HG03378 (cell line): ENCODE measurements at regions not wholly inside any gene's neighbourhood (a gene's known extent, or its start where the extent isn't known, plus 50 kb on each side); places are given as distances from the start of the nearest gene placed in this dataset.
"Not testable (repeated sequence)": the region's sequence is repeated elsewhere in the genome, so short reads cannot be mapped to it uniquely, and the experiment has no call there.

Experiments used
- ATAC-seq: cut with Tn5 transposase; IDR thresholded peaks from one replicate; pipeline ENCODE4 v1.9.1; 2021; ENCODE audit warnings: mild to moderate bottlenecking, moderate library complexity; ENCODE audit not compliant: unreplicated experiment

DNA sequence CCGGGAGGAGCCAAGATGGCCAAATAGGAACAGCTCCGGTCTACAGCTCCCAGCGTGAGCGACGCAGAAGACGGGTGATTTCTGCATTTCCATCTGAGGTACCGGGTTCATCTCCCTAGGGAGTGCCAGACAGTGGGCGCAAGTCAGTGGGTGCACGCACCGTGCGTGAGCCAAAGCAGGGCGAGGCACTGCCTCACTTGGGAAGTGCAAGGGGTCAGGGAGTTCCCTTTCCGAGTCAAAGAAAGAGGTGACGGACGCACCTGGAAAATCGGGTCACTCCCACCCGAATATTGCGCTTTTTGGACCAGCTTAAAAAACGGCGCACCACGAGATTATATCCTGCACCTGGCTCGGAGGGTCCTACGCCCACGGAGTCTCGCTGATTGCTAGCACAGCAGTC, 400.8 kb upstream of the KLHL29 start:
- ATAC-seq: not testable (repeated sequence)

DNA sequence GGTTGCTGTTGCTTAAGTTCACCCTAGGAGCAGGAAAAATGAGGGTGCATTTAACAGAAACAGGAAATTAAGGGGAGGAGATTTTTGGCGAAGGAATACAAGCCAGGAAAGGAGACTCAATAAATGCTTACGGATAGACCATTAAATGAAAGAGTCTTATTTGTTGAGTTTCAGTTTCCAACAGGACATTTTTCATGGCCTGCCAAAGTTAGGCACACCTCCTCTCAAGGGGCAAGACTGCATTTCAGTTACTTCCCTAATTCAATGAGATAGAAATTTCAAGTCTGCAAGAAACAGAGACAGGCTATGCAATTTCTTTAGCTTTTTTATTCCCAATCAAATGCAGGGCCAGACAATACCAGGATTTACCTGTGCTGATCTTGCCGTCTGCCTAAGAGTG, 394.7 kb upstream of the KLHL29 start:
- no peak for ATAC-seq

- ATAC-seq: no peak
Measured at GRCh38 chr2:22991844-22992243, 393.1 kb upstream of the KLHL29 start.

DNA sequence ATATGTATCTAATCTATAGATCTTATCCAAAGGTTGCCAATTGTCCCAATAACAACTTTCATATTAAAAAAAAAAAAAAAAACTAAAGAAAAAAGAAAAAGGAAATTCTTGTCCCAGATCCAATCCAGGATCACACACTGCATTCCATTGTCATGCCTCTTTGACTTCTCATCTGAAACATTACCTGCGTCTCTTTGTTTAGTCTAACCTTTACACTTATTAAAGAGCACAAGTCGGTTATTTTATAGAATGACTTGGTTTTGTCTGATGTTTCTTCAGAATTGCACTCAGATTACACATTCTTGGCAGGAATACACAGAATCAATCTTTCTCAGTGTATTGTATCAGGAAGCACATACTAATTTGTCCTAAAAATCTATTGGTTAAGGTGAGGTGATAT, 392.5 kb upstream of the KLHL29 start:
- no peak for ATAC-seq

DNA sequence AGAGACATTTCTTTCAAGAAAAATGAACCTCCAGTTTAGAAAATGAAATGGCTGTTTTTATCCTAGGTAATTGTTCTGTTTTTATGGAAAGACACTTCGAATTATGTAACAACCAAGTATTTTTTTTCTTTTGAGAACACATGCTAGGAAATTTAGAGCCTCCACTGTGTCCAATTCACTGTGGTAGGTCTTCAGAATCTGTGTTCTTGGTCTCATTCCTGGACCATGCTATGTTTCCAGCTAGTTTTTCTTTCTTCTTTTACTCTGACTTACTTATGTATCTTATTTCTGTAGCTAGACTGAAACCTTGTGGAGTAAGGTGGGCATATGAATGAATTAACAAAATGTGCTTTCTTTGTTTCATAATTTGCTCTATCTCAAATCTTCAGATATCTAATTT, 391.7 kb upstream of the KLHL29 start:
- no peak for ATAC-seq

DNA sequence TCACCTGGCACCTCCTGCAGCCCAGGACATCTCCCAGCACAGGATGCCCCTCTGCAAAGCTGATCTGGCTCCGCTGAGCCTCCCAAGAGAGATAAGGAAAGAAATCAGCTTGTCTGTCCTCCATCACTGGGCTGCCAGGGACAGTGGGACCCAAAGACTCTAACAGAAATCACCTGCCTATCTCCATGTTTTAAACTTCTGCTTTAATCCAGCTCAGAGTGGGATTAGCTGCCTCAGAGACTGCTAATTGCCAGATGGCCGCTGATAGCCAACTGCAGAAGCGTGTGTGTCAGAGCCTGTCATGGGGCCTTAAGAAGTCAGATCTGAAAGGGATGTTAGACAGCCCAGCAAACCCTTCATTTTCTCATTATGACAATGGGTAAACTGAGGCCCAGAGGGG, 389.4 kb upstream of the KLHL29 start:
- ATAC-seq: no peak

GRCh38 chr2:22996911-22997310, 388.1 kb upstream of the KLHL29 start:
- ATAC-seq: no peak

DNA sequence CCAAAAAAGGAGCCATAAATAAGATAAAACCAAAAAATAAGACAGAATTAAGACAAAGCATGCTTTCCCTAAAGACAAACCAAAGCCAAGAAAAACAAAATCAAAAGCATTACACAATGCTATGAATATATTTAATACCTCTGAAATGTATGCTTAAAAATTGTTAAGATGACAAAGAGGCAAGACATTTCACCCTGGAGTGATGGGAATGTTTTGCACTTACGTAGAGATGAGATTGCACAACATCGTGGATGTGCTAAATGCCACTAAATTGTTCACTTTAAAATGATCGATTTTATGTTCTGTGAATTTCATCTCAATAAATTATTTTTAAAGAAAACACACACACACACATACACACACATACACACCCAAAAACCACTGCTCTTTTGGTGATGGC, 386.6 kb upstream of the KLHL29 start:
- ATAC-seq: no peak

DNA sequence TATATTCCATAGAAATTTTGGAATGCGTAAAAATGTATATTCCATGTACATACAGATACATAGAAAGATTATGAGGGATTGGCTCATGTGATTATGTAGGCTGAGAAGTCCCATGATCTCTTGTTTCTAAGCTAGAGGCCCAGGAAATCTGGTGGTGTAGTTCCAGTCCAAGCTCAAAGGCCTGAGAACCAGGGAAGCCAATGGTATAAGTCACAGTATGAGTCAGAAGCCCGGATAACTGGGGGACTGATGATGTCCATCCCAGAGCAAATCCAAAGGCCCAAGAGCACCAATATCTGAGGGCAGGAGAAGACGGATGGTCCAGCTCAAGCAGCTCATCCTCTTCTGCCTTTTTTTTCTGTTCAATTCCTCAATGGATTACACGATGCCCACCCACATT, 385.0 kb upstream of the KLHL29 start:
- ATAC-seq: no peak

GRCh38 chr2:23002234-23002633, 382.7 kb upstream of the KLHL29 start:
- ATAC-seq: no peak

DNA sequence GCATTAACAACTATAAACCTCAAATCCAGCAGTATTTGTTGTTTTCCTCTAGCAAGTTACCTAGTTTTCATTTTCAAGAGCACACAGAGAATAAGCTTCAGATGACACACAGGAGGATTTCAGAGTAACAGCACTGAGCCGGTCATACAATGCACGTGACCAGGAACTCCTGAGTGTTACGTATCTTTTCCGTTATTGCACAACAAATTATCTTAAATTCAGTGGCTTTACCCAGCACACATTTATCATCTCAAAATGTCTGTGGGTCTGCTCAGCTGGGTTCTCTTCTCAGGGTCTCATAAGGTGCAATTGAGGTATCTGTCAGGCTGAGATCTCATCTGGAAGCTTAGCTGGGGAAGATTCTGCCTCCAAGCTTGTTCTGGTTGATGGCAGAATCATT, 379.5 kb upstream of the KLHL29 start:
- ATAC-seq: no peak

GRCh38 chr2:23007631-23008235, 377.2 kb upstream of the KLHL29 start:
- no peak for ATAC-seq

- ATAC-seq: no peak
Measured at GRCh38 chr2:23008440-23008839, 376.5 kb upstream of the KLHL29 start.

DNA sequence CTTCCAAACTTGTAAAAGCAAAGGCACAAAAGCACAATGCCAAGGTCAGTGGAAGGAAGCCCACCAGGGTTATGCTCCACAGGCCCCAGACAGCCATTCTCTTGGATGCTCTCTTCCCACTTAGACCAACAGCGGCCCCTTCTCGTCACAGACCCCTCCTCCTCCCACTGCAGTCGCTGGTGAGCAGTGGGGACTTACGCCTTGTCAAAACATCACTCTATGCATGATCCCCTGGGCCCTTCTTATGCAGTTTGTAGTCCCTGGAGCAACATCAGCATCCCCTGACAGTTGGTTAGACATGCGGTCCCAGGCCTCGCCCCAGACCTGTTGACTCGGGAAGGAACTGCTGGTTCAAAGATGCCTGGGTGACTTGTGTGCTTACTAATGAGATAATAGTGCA, 376.0 kb upstream of the KLHL29 start:
- ATAC-seq: no peak

DNA sequence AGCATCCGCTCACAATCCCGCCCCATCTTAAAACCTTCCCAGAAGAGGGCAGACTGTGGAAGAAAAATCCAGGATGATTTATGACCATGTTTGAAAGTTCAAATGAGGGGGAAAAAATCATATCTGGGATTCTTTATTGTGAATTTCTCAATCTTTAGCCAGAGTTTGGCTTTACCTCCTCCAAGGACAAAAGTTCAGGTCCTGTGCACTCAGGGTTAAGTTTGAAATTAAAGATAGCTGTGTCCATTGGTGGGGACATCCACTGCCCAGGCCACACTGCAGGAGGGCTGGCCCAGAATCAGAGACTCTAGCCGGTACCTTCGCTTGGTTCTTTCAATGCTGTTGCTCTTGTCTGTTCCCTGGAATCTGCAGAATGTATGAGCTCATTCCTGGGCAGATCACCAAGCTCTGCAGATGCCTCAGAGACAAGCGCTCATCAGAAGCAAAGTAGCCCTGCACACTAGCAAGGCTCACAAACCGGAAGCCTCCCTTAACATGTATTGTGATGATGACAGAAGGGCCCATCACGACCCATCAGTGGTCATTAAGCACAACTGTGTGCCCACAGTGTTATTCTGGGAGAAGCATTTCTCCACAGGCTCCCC, 375.3 kb upstream of the KLHL29 start:
- no peak for ATAC-seq

GRCh38 chr2:23012499-23012898, 372.5 kb upstream of the KLHL29 start:
- ATAC-seq: no peak

DNA sequence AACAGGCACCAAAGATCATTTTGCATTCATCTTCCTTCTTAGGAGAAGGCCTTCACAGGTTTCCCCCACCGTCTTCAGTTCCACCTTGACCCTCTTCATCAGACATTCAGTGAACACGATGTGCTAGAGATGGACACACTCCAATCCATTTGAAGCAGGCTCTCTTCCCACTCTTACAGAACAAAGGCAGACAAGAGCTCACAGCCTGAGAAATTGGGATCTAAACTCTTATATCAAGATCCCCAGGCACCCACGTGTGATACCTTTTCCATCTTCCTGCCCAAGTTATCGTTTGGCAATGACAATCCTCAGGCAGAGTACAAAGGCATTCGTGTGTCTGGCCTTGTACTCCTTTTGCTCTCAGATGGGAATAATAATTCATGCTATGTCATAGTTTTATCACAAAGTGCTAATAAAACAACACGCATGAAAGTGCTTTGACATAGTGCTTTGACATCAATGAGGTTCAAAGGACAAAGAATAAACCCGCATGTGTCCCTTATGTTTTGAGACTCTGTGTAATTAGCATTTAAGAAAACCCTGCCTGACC, 369.3 kb upstream of the KLHL29 start:
- ATAC-seq: no peak

- ATAC-seq: no peak
Measured at GRCh38 chr2:23019476-23019875, 365.5 kb upstream of the KLHL29 start.

- no peak for ATAC-seq
Measured at GRCh38 chr2:23020659-23021058, 364.3 kb upstream of the KLHL29 start.

DNA sequence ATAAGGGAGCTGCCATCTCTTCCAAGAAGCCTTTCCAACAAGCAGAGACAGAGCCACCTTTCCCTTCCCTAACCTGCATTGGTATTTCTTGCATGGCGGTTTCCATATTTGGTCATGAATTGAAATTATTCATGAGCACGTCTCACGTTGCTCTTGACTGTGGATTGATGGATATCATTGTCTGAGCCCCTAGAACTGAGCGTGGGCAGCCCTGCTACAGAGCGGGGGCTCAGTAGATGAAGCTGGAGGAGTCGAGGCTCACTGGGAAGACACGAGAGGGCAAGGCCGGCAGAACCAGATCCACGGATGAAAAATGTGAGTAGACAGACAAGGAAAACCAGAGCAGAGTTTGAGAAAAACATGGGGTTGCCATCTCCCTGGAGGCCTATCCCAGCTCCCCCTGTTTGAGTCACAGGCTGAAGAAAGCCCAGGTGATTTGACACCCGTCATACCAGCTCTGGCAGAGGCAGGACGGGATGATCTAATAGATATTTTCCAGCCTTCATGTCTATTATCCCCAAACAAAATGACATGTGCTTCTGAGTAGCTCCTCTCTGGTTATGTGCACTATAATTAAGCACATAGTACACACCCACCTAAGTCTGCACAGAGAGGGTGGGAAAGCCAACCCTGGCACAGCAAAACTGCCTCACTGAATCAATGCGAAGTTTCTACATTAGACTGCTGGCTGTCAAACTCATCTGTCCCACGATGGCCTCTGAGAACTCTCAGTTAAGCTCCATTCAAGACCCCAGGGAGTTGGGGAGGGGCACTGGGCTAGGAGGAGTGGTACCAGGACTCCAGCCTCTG, 363.5 kb upstream of the KLHL29 start:
- ATAC-seq: no peak

- ATAC-seq: no peak
Measured at GRCh38 chr2:23023722-23024121, 361.3 kb upstream of the KLHL29 start.

GRCh38 chr2:23026671-23027070, 358.3 kb upstream of the KLHL29 start:
- ATAC-seq: no peak
